Pulmonary artery endothelial cell (primary cell): ENCODE measurements at regions not wholly inside any gene's neighbourhood (a gene's known extent, or its start where the extent isn't known, plus 50 kb on each side); places are given as distances from the start of the nearest gene placed in this dataset.
A peak's percentile ranks its signal among the peaks of the same experiment; 100 is the strongest.

ENCODE experiments used
- DNase-seq: peaks from one replicate; pipeline ENCODE4 v3.0.0-alpha.2; 2011; ENCODE audit warnings: low read depth, low spot score

GRCh38 chr12:77357655-77358054 is 292.3 kb upstream of the E2F7 start:
- DNase-seq = no peak

- DNase-seq = no peak
Measured at GRCh38 chr12:77354766-77355362, 289.5 kb upstream of the E2F7 start.

- DNase-seq = no peak
Measured at GRCh38 chr12:77352946-77353345, 287.6 kb upstream of the E2F7 start.

GRCh38 chr12:77351860-77352259 is 286.5 kb upstream of the E2F7 start:
- DNase-seq = no peak

- DNase-seq = no peak
Measured at GRCh38 chr12:77349689-77350370, 284.5 kb upstream of the E2F7 start.

GRCh38 chr12:77347017-77347416 is 281.6 kb upstream of the E2F7 start:
- no peak for DNase-seq

GRCh38 chr12:77345336-77345735 is 280.0 kb upstream of the E2F7 start:
- no peak for DNase-seq

- DNase-seq = no peak
Measured at GRCh38 chr12:77344651-77345050, 279.3 kb upstream of the E2F7 start.

GRCh38 chr12:77343291-77343690 is 277.9 kb upstream of the E2F7 start:
- DNase-seq = no peak

GRCh38 chr12:77342253-77342652 is 276.9 kb upstream of the E2F7 start:
- DNase-seq = no peak

- DNase-seq = no peak
Measured at GRCh38 chr12:77339610-77340009, 274.2 kb upstream of the E2F7 start.

GRCh38 chr12:77337362-77337761 is 272.0 kb upstream of the E2F7 start:
- no peak for DNase-seq

- DNase-seq = no peak
Measured at GRCh38 chr12:77334806-77335205, 269.4 kb upstream of the E2F7 start.

- no peak for DNase-seq
Measured at GRCh38 chr12:77328326-77328725, 263.0 kb upstream of the E2F7 start.

- no peak for DNase-seq
Measured at GRCh38 chr12:77325511-77326236, 260.3 kb upstream of the E2F7 start.

- DNase-seq = peak; percentile 10
Measured at GRCh38 chr12:77324763-77325468, 259.5 kb upstream of the E2F7 start.

- no peak for DNase-seq
Measured at GRCh38 chr12:77324416-77324762, 259.0 kb upstream of the E2F7 start.

GRCh38 chr12:77323788-77324415 is 258.5 kb upstream of the E2F7 start:
- no peak for DNase-seq

- no peak for DNase-seq
Measured at GRCh38 chr12:77319166-77319565, 253.8 kb upstream of the E2F7 start.

GRCh38 chr12:77315407-77315806 is 250.0 kb upstream of the E2F7 start:
- no peak for DNase-seq

GRCh38 chr12:77314378-77315052 is 249.1 kb upstream of the E2F7 start:
- DNase-seq = no peak
